ENCODE measurements at regions not wholly inside any gene's neighbourhood (a gene's known extent, or its start where the extent isn't known, plus 50 kb on each side); places are given as distances from the start of the nearest gene placed in this dataset.
"Not testable (repeated sequence)": the region's sequence is repeated elsewhere in the genome, so short reads cannot be mapped to it uniquely, and the experiment has no call there.

GRCh38 chr4:146124023-146124680 lies 51.4 kb upstream of the LSM6 start:
- no peak for DNase-seq (ENCODE audit: low read depth)

GRCh38 chr4:146123231-146123630 lies 52.3 kb upstream of the LSM6 start:
- no peak for DNase-seq (ENCODE audit: low read depth)

GRCh38 chr4:146122398-146122797 lies 53.1 kb upstream of the LSM6 start:
- DNase-seq (ENCODE audit: low read depth) = no peak

- no peak for DNase-seq (ENCODE audit: low read depth)
Measured at GRCh38 chr4:146121757-146122156, 53.8 kb upstream of the LSM6 start.

GRCh38 chr4:146119845-146120404 lies 55.6 kb upstream of the LSM6 start:
- no peak for DNase-seq (ENCODE audit: low read depth)

GRCh38 chr4:146114066-146114465 lies 61.5 kb upstream of the LSM6 start:
- DNase-seq (ENCODE audit: low read depth) = no peak

GRCh38 chr4:146113171-146113570 lies 62.3 kb upstream of the LSM6 start:
- no peak for DNase-seq (ENCODE audit: low read depth)

- DNase-seq (ENCODE audit: low read depth) = no peak
Measured at GRCh38 chr4:146112389-146112788, 63.1 kb upstream of the LSM6 start.

- no peak for DNase-seq (ENCODE audit: low read depth)
Measured at GRCh38 chr4:146110871-146111485, 64.5 kb upstream of the LSM6 start.

GRCh38 chr4:146108756-146109155 lies 66.8 kb upstream of the LSM6 start:
- no peak for DNase-seq (ENCODE audit: low read depth)

GRCh38 chr4:146107587-146108240 lies 67.8 kb upstream of the LSM6 start:
- no peak for DNase-seq (ENCODE audit: low read depth)

GRCh38 chr4:146105464-146105863 lies 70.1 kb upstream of the LSM6 start:
- DNase-seq (ENCODE audit: low read depth) = no peak

GRCh38 chr4:146104541-146104940 lies 71.0 kb upstream of the LSM6 start:
- DNase-seq (ENCODE audit: low read depth) = no peak

- not testable (repeated sequence) for DNase-seq (ENCODE audit: low read depth)
Measured at GRCh38 chr4:146104052-146104451, 71.5 kb upstream of the LSM6 start.

GRCh38 chr4:146099585-146099984 lies 75.9 kb upstream of the LSM6 start:
- DNase-seq (ENCODE audit: low read depth) = no peak

- DNase-seq (ENCODE audit: low read depth) = no peak
Measured at GRCh38 chr4:146098978-146099377, 76.5 kb upstream of the LSM6 start.

GRCh38 chr4:146098397-146098796 lies 77.1 kb upstream of the LSM6 start:
- no peak for DNase-seq (ENCODE audit: low read depth)

GRCh38 chr4:146096371-146096770 lies 79.1 kb upstream of the LSM6 start:
- DNase-seq (ENCODE audit: low read depth) = no peak

GRCh38 chr4:146095860-146096259 lies 79.7 kb upstream of the LSM6 start:
- DNase-seq (ENCODE audit: low read depth) = no peak

GRCh38 chr4:146095091-146095690 lies 80.3 kb upstream of the LSM6 start:
- peak; percentile 55 for DNase-seq (ENCODE audit: low read depth)

- no peak for DNase-seq (ENCODE audit: low read depth)
Measured at GRCh38 chr4:146088690-146089089, 86.8 kb upstream of the LSM6 start.

- DNase-seq (ENCODE audit: low read depth) = no peak
Measured at GRCh38 chr4:146087856-146088255, 87.7 kb upstream of the LSM6 start.

- no peak for DNase-seq (ENCODE audit: low read depth)
Measured at GRCh38 chr4:146076081-146076480, 99.4 kb upstream of the LSM6 start.

Measured in iris pigment epithelial cell (primary cell).